Activated CD4-positive, alpha-beta T cell treated with anti-CD3 and anti-CD28 coated beads, Interleukin-2, amount 50 U/mL, for 24 hours (primary cell): ENCODE measurements at regions not wholly inside any gene's neighbourhood (a gene's known extent, or its start where the extent isn't known, plus 50 kb on each side); places are given as distances from the start of the nearest gene placed in this dataset.
"Not testable (repeated sequence)": the region's sequence is repeated elsewhere in the genome, so short reads cannot be mapped to it uniquely, and the experiment has no call there.

ENCODE experiments used
- DNase-seq, 2 donors: peaks; one replicate each; pipeline ENCODE4 v3.0.0-alpha.2; 2020; ENCODE audit warnings: low read depth in 1 of 2, low spot score in 1 of 2

- DNase-seq, result no peak
These were observed 55.2 kb downstream of the GCC1 start for GRCh38 chr7:127530148-127530547.

GRCh38 chr7:127527561-127527960, 57.8 kb downstream of the GCC1 start:
- DNase-seq, result no peak

- DNase-seq, result no peak
These were observed 59.4 kb downstream of the GCC1 start for GRCh38 chr7:127525866-127526480.

GRCh38 chr7:127516320-127516719, 69.1 kb downstream of the GCC1 start:
- no peak for DNase-seq

- DNase-seq, result no peak
These were observed 70.9 kb downstream of the GCC1 start for GRCh38 chr7:127514499-127514898.

GRCh38 chr7:127513311-127513710, 72.1 kb downstream of the GCC1 start:
- DNase-seq, result no peak

GRCh38 chr7:127512663-127513062, 72.7 kb downstream of the GCC1 start:
- no peak for DNase-seq

- no peak for DNase-seq
These were observed 80.7 kb downstream of the GCC1 start for GRCh38 chr7:127504715-127505114.

- DNase-seq, result no peak
These were observed 83.6 kb downstream of the GCC1 start for GRCh38 chr7:127501817-127502216.

GRCh38 chr7:127487381-127487780, 94.9 kb upstream of the ZNF800 start:
- no peak for DNase-seq

GRCh38 chr7:127486654-127487053, 94.1 kb upstream of the ZNF800 start:
- DNase-seq, result no peak

- DNase-seq, result no peak
These were observed 93.0 kb upstream of the ZNF800 start for GRCh38 chr7:127485482-127485881.

GRCh38 chr7:127484954-127485353, 92.4 kb upstream of the ZNF800 start:
- DNase-seq, result no peak

- DNase-seq, result no peak
These were observed 86.0 kb upstream of the ZNF800 start for GRCh38 chr7:127478461-127478860.

GRCh38 chr7:127478024-127478355, 85.5 kb upstream of the ZNF800 start:
- DNase-seq, result no peak

GRCh38 chr7:127477295-127478023, 85.0 kb upstream of the ZNF800 start:
- DNase-seq, result no peak

GRCh38 chr7:127476618-127477017, 84.1 kb upstream of the ZNF800 start:
- no peak for DNase-seq

- no peak for DNase-seq
These were observed 81.9 kb upstream of the ZNF800 start for GRCh38 chr7:127474457-127474856.

- DNase-seq, result no peak
These were observed 80.9 kb upstream of the ZNF800 start for GRCh38 chr7:127473409-127473808.

- no peak for DNase-seq
These were observed 67.6 kb upstream of the ZNF800 start for GRCh38 chr7:127460077-127460476.

GRCh38 chr7:127451258-127451657, 58.8 kb upstream of the ZNF800 start:
- DNase-seq, result not testable (repeated sequence)

GRCh38 chr7:127448566-127448965, 56.1 kb upstream of the ZNF800 start:
- DNase-seq, result no peak

GRCh38 chr7:127447326-127447945, 54.9 kb upstream of the ZNF800 start:
- DNase-seq, result peak; percentile 16 to 29
